Prostate gland (tissue), 2 donors: ENCODE measurements at regions not wholly inside any gene's neighbourhood (a gene's known extent, or its start where the extent isn't known, plus 50 kb on each side); places are given as distances from the start of the nearest gene placed in this dataset.

Experiments used
- CTCF ChIP-seq, 4 experiments: fragments of 200-600 bp in 2 of 4; fragments of 450-650 bp in 2 of 4; sonication (generic) in 2 of 4; IDR thresholded peaks; 1 replicate in 3 of 4; 2 replicates in 1 of 4; pipeline ENCODE4 v1.5.1; 2016 to 2019; ENCODE audit warnings: antibody characterized with exemption in 4 of 4, mild to moderate bottlenecking in 2 of 4, moderate library complexity in 2 of 4
- POLR2A ChIP-seq: fragments of 450-650 bp; IDR thresholded peaks from one replicate; pipeline ENCODE4 v1.6.1; 2016; ENCODE audit warnings: antibody characterized with exemption, mild to moderate bottlenecking

GRCh38 chr4:4624276-4624897 is 82.5 kb upstream of the STX18 start:
- TF ChIP-seq CTCF (IDR thresholded peaks at IDR 0.05) (no peak), POLR2A (no peak)
